HCT116 (cell line): ENCODE measurements at regions not wholly inside any gene's neighbourhood (a gene's known extent, or its start where the extent isn't known, plus 50 kb on each side); places are given as distances from the start of the nearest gene placed in this dataset.

Source experiments
- ATAC-seq: fragments of 200-7000 bp; cut with Tn5 transposase; 2 replicates; pipeline ENCODE4 v1.9.1; 2020; ENCODE audit warnings: mild to moderate bottlenecking, moderate library complexity
- BruUV-seq: library from RNA; stranded (reverse); fragments of 400-500 nt; replicated peaks from 2 replicates; lab custom pipeline; 2021; lab: Mats Ljungman, UMichigan
- CTCF ChIA-PET: fragments of 300-600 bp; sonication (Branson Sonifier 250); formaldehyde crosslinking; loops from one replicate; lab custom pipeline; 2021; ENCODE audit warnings: antibody characterized with exemption; lab: Charles Lee
- POLR2A ChIA-PET: fragments of 300-600, 350-600 bp; sonication (Branson Sonifier 250); formaldehyde crosslinking; loops from one replicate; lab custom pipeline; 2021; ENCODE audit warnings: antibody characterized with exemption; lab: Charles Lee
- RAD21 ChIA-PET, 2 experiments: fragments of 300-600 bp; sonication (Branson Sonifier 250); formaldehyde crosslinking; loops; one replicate each; lab custom pipeline; 2023; ENCODE audit warnings: low total read pairs in 2 of 2; ENCODE audit not compliant: uncharacterized antibody in 2 of 2, unreplicated experiment in 2 of 2, low non-redundant PET in 1 of 2; lab: Charles Lee
- DNase-seq: peaks from one replicate; pipeline ENCODE4 v3.0.0-alpha.2; 2010; ENCODE audit warnings: low read depth, low spot score
- H2AFZ ChIP-seq: fragments of 200-600 bp; shearing (Covaris generic), sonication (generic); 2 replicates; pipeline ENCODE4 v1.6.1; 2017; ENCODE audit warnings: low read depth, mixed run types, mixed read lengths, antibody characterized with exemption, low read length; ENCODE audit not compliant: poor library complexity, severe bottlenecking
- H3K27ac ChIP-seq: 2 replicates; pipeline ENCODE4 v1.5.1; 2012; ENCODE audit warnings: low read depth, low read length
- H3K27me3 ChIP-seq: fragments of 200-600 bp; sonication (generic); 2 replicates; pipeline ENCODE4 v1.6.1; 2016; ENCODE audit warnings: mixed run types, low read length, mixed read lengths; ENCODE audit not compliant: insufficient read depth
- H3K36me3 ChIP-seq, 2 experiments: fragments of 200-500 bp in 1 of 2; fragments of 200-600 bp in 1 of 2; sonication (Bioruptor generic) in 1 of 2; sonication (generic) in 1 of 2; 2 replicates each; pipeline versions ENCODE4 v1.5.1 to v1.6.1; 2014 to 2016; ENCODE audit warnings: low read length in 2 of 2, inconsistent platforms in 1 of 2, mixed read lengths in 1 of 2, mixed run types in 1 of 2; ENCODE audit not compliant: insufficient read depth in 2 of 2, control insufficient read depth in 1 of 2
- H3K4me1 ChIP-seq, 2 experiments: fragments of 200-600 bp in 1 of 2; sonication (generic) in 1 of 2; 2 replicates each; pipeline versions ENCODE4 v1.5.1 to v1.6.1; 2012 to 2017; ENCODE audit warnings: low read length in 2 of 2, inconsistent platforms in 1 of 2, mild to moderate bottlenecking in 1 of 2, mixed read lengths in 1 of 2, mixed run types in 1 of 2, moderate library complexity in 1 of 2; ENCODE audit not compliant: insufficient read depth in 2 of 2, control insufficient read depth in 1 of 2
- H3K4me2 ChIP-seq: fragments of 200-600 bp; sonication (generic); 2 replicates; pipeline ENCODE4 v1.6.1; 2017; ENCODE audit warnings: mixed run types, low read length, mixed read lengths
- H3K4me3 ChIP-seq, 2 experiments: fragments of 200-600 bp in 1 of 2; sonication (generic) in 1 of 2; replicated peaks in 1 of 2; 2 replicates each; pipeline ENCODE4 v1.5.1; 2011 to 2016; ENCODE audit warnings: low read length in 2 of 2, control low read depth in 1 of 2, low read depth in 1 of 2, mild to moderate bottlenecking in 1 of 2, mixed read lengths in 1 of 2, mixed run types in 1 of 2
- H3K79me2 ChIP-seq: fragments of 200-600 bp; sonication (generic); 2 replicates; pipeline ENCODE4 v1.6.1; 2017; ENCODE audit warnings: mild to moderate bottlenecking, mixed run types, low read length, moderate library complexity, mixed read lengths; ENCODE audit not compliant: insufficient read depth
- H3K9ac ChIP-seq: fragments of 200-600 bp; sonication (generic); 2 replicates; pipeline ENCODE4 v1.6.1; 2016; ENCODE audit warnings: low read length, mixed read lengths
- H3K9me2 ChIP-seq: fragments of 200-600 bp; sonication (generic), shearing (Covaris generic); 2 replicates; pipeline ENCODE4 v1.6.1; 2017; ENCODE audit warnings: mixed run types, mild to moderate bottlenecking, moderate library complexity; ENCODE audit not compliant: insufficient read depth
- H3K9me3 ChIP-seq, 2 experiments: fragments of 200-500 bp in 1 of 2; fragments of 200-600 bp in 1 of 2; sonication (Bioruptor generic) in 1 of 2; sonication (generic) in 1 of 2; 2 replicates each; pipeline ENCODE4 v1.6.1; 2014 to 2017; ENCODE audit warnings: low read length in 2 of 2, mixed read lengths in 2 of 2, inconsistent platforms in 1 of 2, low read depth in 1 of 2, mild to moderate bottlenecking in 1 of 2, mixed run types in 1 of 2, moderate library complexity in 1 of 2; ENCODE audit not compliant: control insufficient read depth in 1 of 2, insufficient read depth in 1 of 2
- H4K20me1 ChIP-seq: fragments of 200-600 bp; sonication (generic), shearing (Covaris generic); 2 replicates; pipeline ENCODE4 v1.6.1; 2017; ENCODE audit warnings: mixed run types, mild to moderate bottlenecking, moderate library complexity; ENCODE audit not compliant: insufficient read depth
- CBX3 ChIP-seq: IDR thresholded peaks from 2 replicates; pipeline ENCODE4 v1.6.1; 2012; ENCODE audit warnings: low read depth
- ELF1 ChIP-seq: IDR thresholded peaks from 2 replicates; pipeline ENCODE4 v1.6.1; 2012; ENCODE audit warnings: low read depth, borderline replicate concordance
- FOSL1 ChIP-seq: IDR thresholded peaks from 2 replicates; pipeline ENCODE4 v1.6.1; 2012; ENCODE audit warnings: low read depth
- RAD21 ChIP-seq: IDR thresholded peaks from 2 replicates; pipeline ENCODE4 v1.6.1; 2012; ENCODE audit warnings: low read depth, mild to moderate bottlenecking
- intact Hi-C: fragments of 100-400 bp; cut with micrococcal nuclease; formaldehyde crosslinking; loops from 2 replicates; pipeline ENCODE4 v1.10.0; 2022
- TF ChIP-seq, protein P1 (sequence below): IDR thresholded peaks from 2 replicates; pipeline ENCODE4 v1.6.1; 2012; ENCODE audit warnings: low read depth
- TF ChIP-seq, protein P2 (sequence below): IDR thresholded peaks from 2 replicates; pipeline ENCODE4 v1.6.1; 2011; ENCODE audit warnings: mild to moderate bottlenecking, low read length, moderate library complexity; ENCODE audit not compliant: insufficient replicate concordance; ENCODE audit errors: extremely low read depth

DNA sequence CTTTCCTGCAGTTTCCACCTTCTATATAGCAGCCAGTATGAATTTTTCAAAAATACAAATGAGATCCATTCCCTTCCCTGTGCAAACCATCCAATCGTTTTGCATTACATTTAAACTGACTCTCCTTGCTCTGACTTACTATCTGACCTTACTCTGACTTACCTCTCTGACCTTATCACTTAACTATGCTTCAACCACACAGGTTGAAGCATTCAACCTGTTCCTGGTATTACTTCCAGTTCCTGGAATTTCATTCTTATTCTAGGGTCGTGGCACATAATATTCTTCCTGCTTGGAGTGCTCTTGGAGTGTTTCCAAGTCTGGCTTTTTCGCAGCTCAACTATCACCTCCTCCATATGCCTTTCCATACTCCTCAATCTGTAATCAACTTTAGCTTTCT, 850.6 kb upstream of the CHAC2 start:
- Histone ChIP-seq H3K4me1 (peaks cover 0 to 5% of the 10 kb centered on the region in 2 experiments; a peak in 1 of 4 replicates), H3K9ac (no peak overlapping the region), H3K27me3 (no peaks in the 10 kb centered on the region), H2AFZ (no peak overlapping the region), H3K36me3 (no peaks in the 10 kb centered on the region), H3K9me2 (no peaks in the 10 kb centered on the region), H3K4me2 (no peak overlapping the region), H3K27ac (no peak overlapping the region), H3K79me2 (no peaks in the 10 kb centered on the region), H3K9me3 (no peaks in the 10 kb centered on the region), H4K20me1 (no peaks in the 10 kb centered on the region), H3K4me3 (no peak overlapping the region)
- TF ChIP-seq, protein P1, sequence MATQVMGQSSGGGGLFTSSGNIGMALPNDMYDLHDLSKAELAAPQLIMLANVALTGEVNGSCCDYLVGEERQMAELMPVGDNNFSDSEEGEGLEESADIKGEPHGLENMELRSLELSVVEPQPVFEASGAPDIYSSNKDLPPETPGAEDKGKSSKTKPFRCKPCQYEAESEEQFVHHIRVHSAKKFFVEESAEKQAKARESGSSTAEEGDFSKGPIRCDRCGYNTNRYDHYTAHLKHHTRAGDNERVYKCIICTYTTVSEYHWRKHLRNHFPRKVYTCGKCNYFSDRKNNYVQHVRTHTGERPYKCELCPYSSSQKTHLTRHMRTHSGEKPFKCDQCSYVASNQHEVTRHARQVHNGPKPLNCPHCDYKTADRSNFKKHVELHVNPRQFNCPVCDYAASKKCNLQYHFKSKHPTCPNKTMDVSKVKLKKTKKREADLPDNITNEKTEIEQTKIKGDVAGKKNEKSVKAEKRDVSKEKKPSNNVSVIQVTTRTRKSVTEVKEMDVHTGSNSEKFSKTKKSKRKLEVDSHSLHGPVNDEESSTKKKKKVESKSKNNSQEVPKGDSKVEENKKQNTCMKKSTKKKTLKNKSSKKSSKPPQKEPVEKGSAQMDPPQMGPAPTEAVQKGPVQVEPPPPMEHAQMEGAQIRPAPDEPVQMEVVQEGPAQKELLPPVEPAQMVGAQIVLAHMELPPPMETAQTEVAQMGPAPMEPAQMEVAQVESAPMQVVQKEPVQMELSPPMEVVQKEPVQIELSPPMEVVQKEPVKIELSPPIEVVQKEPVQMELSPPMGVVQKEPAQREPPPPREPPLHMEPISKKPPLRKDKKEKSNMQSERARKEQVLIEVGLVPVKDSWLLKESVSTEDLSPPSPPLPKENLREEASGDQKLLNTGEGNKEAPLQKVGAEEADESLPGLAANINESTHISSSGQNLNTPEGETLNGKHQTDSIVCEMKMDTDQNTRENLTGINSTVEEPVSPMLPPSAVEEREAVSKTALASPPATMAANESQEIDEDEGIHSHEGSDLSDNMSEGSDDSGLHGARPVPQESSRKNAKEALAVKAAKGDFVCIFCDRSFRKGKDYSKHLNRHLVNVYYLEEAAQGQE: no peak
- RAD21 ChIA-PET: no interaction called here
- intact Hi-C loops: no loop called here
- no peak for ATAC-seq
- CTCF ChIA-PET: no interaction called here
- DNase-seq: no peak
- POLR2A ChIA-PET: no interaction called here
- no TSS peak for BruUV-seq

DNA sequence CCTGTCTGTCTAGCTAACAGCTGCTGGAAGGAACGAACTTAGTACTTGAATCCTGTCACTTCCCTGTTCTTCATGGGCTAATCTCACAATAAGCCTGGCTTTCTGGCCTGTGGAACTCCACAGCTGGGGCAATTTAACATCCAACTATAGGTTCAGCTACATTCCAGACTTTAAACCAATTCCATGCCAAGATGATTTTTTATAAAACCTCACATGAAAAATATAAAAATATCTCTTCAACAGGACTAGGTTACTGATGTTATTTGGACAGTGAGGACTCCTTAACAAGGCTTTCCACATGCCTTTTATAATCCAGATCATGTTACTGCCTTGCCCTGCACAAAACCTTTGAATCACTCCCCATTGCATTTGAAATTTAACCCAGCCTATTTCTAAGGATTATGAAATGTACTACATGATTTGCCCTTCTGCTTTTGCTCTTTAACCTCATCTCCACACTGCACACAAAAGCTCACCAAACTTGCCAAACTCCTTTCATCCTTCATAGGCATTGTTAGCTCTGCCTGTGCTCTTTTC, 863.2 kb upstream of the CHAC2 start:
- BruUV-seq: no TSS peak
- H3K9ac ChIP-seq: no peak overlapping the region
- TF ChIP-seq FOSL1: no peak
- TF ChIP-seq ELF1: no peak
- TF ChIP-seq, protein P2, sequence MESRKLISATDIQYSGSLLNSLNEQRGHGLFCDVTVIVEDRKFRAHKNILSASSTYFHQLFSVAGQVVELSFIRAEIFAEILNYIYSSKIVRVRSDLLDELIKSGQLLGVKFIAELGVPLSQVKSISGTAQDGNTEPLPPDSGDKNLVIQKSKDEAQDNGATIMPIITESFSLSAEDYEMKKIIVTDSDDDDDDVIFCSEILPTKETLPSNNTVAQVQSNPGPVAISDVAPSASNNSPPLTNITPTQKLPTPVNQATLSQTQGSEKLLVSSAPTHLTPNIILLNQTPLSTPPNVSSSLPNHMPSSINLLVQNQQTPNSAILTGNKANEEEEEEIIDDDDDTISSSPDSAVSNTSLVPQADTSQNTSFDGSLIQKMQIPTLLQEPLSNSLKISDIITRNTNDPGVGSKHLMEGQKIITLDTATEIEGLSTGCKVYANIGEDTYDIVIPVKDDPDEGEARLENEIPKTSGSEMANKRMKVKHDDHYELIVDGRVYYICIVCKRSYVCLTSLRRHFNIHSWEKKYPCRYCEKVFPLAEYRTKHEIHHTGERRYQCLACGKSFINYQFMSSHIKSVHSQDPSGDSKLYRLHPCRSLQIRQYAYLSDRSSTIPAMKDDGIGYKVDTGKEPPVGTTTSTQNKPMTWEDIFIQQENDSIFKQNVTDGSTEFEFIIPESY: no peak
- TF ChIP-seq RAD21: no peak
- no peak for TF ChIP-seq CBX3
- TF ChIP-seq, all 23 proteins: peak for 0
- intact Hi-C loops: no loop called here
- H3K4me1 ChIP-seq: peaks cover 0 to 11% of the 10 kb centered on the region in 2 experiments; a peak in 1 of 4 replicates
- no peak for DNase-seq
- ChIA-PET CTCF (no interaction called here), RAD21 (interaction anchor here in 1 of 2 experiments (0.6 kb wide), 1 partner anchor 489 kb away, joined by 3 read pairs; no protein-coding TSS in a partner anchor), POLR2A (no interaction called here)
- no peak overlapping the region for H3K4me2 ChIP-seq
- no peaks in the 10 kb centered on the region for H3K36me3 ChIP-seq
- peaks cover 0 to 5% of the 10 kb centered on the region in 2 experiments; a peak in 2 of 4 replicates for H3K9me3 ChIP-seq
- no peaks in the 10 kb centered on the region for H4K20me1 ChIP-seq
- H2AFZ ChIP-seq: no peak overlapping the region
- no peaks in the 10 kb centered on the region for H3K79me2 ChIP-seq
- no peak overlapping the region for H3K27ac ChIP-seq
- no peaks in the 10 kb centered on the region for H3K9me2 ChIP-seq
- no peaks in the 10 kb centered on the region for H3K27me3 ChIP-seq
- ATAC-seq: no peak
- no peak overlapping the region for H3K4me3 ChIP-seq
